Calu3 (cell line): ENCODE measurements at regions not wholly inside any gene's neighbourhood (a gene's known extent, or its start where the extent isn't known, plus 50 kb on each side); places are given as distances from the start of the nearest gene placed in this dataset.
"Not testable (repeated sequence)": the region's sequence is repeated elsewhere in the genome, so short reads cannot be mapped to it uniquely, and the experiment has no call there.

ENCODE experiments used
- BruUV-seq: library from RNA; stranded (reverse); fragments of 400-500 nt; replicated peaks from 2 replicates; lab custom pipeline; 2021; lab: Mats Ljungman, UMichigan
- CTCF ChIA-PET: fragments of 300-600 bp; sonication (Branson Sonifier 250); formaldehyde crosslinking; loops from one replicate; lab custom pipeline; 2022; ENCODE audit warnings: antibody characterized with exemption; lab: Charles Lee
- DNase-seq: peaks from one replicate; pipeline ENCODE4 v3.0.0; 2022
- H3K27ac Mint-ChIP-seq: one replicate; pipeline ENCODE4 v1.8.0; 2022; ENCODE audit warnings: mixed read lengths; ENCODE audit not compliant: unreplicated experiment
- H3K27me3 Mint-ChIP-seq: one replicate; pipeline ENCODE4 v1.8.0; 2022; ENCODE audit warnings: mixed read lengths; ENCODE audit not compliant: unreplicated experiment
- H3K36me3 Mint-ChIP-seq: one replicate; pipeline ENCODE4 v1.8.0; 2022; ENCODE audit warnings: mild to moderate bottlenecking, moderate library complexity, mixed read lengths; ENCODE audit not compliant: insufficient read depth, unreplicated experiment
- H3K4me1 Mint-ChIP-seq: one replicate; pipeline ENCODE4 v1.8.0; 2022; ENCODE audit warnings: mild to moderate bottlenecking, low read depth, mixed read lengths; ENCODE audit not compliant: unreplicated experiment
- H3K4me3 Mint-ChIP-seq: one replicate; pipeline ENCODE4 v1.8.0; 2022; ENCODE audit warnings: mild to moderate bottlenecking, low read depth, moderate library complexity, mixed read lengths; ENCODE audit not compliant: unreplicated experiment
- H3K9me3 Mint-ChIP-seq: one replicate; pipeline ENCODE4 v1.8.0; 2022; ENCODE audit warnings: low read depth, mixed read lengths; ENCODE audit not compliant: unreplicated experiment
- intact Hi-C: fragments of 100-400 bp; cut with micrococcal nuclease; formaldehyde crosslinking; loops from one replicate; pipeline ENCODE4 v1.10.0; 2022; ENCODE audit not compliant: unreplicated experiment
- TF ChIP-seq, protein P1 (sequence below): fragments of 200-600 bp; IDR thresholded peaks from one replicate; pipeline ENCODE4 v1.8.0; 2022; ENCODE audit warnings: antibody characterized with exemption; ENCODE audit not compliant: unreplicated experiment

DNA sequence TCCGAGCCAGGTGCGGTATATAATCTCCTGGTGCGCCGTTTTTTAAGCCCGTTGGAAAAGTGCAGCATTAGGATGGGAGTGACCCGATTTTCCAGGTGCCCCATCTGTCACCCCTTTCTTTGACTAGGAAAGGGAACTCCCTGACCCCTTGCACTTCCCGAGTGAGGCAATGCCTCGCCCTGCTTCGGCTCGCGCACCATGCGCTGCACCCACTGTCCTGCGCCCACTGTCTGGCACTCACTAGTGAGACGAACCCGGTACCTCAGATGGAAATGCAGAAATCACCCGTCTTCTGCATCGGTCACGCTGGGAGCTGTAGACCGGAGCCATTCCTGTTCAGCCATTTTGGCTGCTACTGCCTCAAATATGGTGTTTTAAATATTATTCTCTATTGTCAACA, 198.0 kb downstream of the MEIS1 start:
- DNase-seq, BruUV-seq, intact Hi-C loops, H3K27me3 Mint-ChIP-seq, H3K4me1 Mint-ChIP-seq, H3K27ac Mint-ChIP-seq, H3K9me3 Mint-ChIP-seq, H3K4me3 Mint-ChIP-seq, H3K36me3 Mint-ChIP-seq, CTCF ChIA-PET: not testable (repeated sequence)

DNA sequence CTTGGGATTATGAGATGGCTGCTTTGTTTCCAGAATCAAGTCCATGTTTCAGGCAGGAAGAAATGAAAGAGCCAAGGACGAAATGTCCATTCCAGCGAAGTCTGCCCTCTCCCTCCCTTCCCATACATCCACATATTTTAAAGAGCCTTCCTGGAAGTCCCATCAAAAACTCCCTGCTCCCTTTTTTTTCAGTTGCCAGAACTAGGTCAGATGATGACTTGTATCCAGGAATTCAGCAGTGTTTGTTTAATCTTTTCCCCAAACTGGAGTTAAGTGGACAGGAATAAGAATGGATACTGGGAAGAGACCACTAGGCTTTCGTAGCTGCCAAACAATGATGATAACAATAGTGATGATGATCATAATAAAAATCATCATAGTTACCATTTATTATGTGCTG, 198.7 kb downstream of the MEIS1 start:
- no peak overlapping the region for H3K27ac Mint-ChIP-seq
- TF ChIP-seq, protein P1, sequence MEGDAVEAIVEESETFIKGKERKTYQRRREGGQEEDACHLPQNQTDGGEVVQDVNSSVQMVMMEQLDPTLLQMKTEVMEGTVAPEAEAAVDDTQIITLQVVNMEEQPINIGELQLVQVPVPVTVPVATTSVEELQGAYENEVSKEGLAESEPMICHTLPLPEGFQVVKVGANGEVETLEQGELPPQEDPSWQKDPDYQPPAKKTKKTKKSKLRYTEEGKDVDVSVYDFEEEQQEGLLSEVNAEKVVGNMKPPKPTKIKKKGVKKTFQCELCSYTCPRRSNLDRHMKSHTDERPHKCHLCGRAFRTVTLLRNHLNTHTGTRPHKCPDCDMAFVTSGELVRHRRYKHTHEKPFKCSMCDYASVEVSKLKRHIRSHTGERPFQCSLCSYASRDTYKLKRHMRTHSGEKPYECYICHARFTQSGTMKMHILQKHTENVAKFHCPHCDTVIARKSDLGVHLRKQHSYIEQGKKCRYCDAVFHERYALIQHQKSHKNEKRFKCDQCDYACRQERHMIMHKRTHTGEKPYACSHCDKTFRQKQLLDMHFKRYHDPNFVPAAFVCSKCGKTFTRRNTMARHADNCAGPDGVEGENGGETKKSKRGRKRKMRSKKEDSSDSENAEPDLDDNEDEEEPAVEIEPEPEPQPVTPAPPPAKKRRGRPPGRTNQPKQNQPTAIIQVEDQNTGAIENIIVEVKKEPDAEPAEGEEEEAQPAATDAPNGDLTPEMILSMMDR = no peak
- no peak for DNase-seq
- no peaks in the 10 kb centered on the region for H3K27me3 Mint-ChIP-seq
- H3K9me3 Mint-ChIP-seq = peaks cover 6% of the 10 kb centered on the region
- no peaks in the 10 kb centered on the region for H3K36me3 Mint-ChIP-seq
- H3K4me1 Mint-ChIP-seq = no peaks in the 10 kb centered on the region
- intact Hi-C loops = no loop called here
- CTCF ChIA-PET = no interaction called here
- H3K4me3 Mint-ChIP-seq = no peak overlapping the region
- BruUV-seq = no TSS peak

DNA sequence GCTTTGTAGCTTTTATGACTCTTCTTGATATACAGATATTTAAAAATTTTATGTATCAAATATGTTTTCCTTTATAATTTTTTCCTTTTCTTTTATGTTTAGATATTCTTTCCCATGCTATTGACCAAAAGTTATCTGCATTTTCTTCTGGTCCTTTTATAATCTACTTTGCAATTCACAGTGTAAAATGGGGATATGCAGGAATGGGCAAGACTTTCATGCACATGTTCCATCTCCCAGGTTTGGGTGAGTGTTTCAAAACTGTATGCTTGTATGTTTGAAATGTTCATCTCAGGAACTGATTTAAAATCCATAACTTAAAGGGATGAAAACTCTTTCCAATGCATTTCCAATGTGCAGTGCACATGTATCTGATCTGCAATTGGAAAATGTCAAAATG, 199.9 kb downstream of the MEIS1 start:
- no peak for DNase-seq
- TF ChIP-seq, protein P1 = no peak
- Mint-ChIP-seq H3K4me3 (no peak overlapping the region), H3K36me3 (no peaks in the 10 kb centered on the region), H3K9me3 (peaks cover 5% of the 10 kb centered on the region), H3K4me1 (no peaks in the 10 kb centered on the region), H3K27me3 (no peaks in the 10 kb centered on the region), H3K27ac (no peak overlapping the region)
- intact Hi-C loops = no loop called here
- CTCF ChIA-PET = no interaction called here
- no TSS peak for BruUV-seq

DNA sequence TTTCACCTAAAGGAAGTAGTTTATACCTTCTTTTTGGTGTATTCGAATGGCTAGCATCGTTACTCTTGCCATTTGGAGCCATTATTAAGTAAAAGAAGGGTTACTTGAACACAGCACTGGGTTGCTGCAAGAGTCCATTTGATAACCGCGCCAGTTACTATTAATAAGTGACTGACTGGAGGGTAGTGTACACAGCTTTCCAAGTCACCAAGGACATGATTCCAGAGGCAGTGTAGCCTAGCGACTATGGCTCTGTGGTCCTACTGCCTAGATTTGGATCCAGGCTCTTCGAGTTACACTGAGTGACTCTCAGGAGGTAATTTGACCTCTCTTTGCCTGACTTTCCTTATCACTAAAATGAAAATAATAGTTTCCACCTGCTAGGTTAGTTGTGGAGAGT, 206.8 kb downstream of the MEIS1 start:
- Mint-ChIP-seq H3K4me3 (no peak overlapping the region), H3K36me3 (no peaks in the 10 kb centered on the region), H3K27me3 (no peaks in the 10 kb centered on the region), H3K4me1 (no peaks in the 10 kb centered on the region), H3K27ac (no peak overlapping the region), H3K9me3 (peaks cover 2% of the 10 kb centered on the region)
- intact Hi-C loops = no loop called here
- CTCF ChIA-PET = no interaction called here
- no peak for DNase-seq
- TF ChIP-seq, protein P1 = no peak
- BruUV-seq = no TSS peak

DNA sequence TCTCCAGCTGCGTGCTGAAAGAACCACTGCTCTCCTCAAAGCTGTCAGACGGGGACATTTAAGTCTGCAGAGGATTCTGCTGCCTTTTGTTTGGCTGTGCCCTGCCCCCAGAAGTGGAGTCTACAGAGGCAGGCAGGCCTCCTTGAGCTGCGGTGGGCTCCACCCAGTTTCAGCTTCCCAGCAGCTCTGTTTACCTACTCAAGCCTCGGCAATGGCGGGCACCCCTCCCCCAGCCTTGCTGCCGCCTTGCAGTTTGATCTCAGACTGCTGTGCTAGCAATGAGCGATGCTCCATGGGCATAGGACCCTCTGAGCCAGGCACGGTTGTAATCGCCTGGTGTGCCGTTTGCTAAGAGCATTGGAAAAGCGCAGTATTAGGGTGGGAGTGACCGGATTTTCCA, 213.2 kb downstream of the MEIS1 start:
- H3K4me3 Mint-ChIP-seq = peak overlapping the region; percentile 57
- H3K36me3 Mint-ChIP-seq = not testable (repeated sequence)

More for the DNA sequence above, 213.2 kb downstream of the MEIS1 start:
- H3K27me3 Mint-ChIP-seq, H3K9me3 Mint-ChIP-seq, intact Hi-C loops, BruUV-seq, H3K27ac Mint-ChIP-seq, CTCF ChIA-PET, H3K4me1 Mint-ChIP-seq: not testable (repeated sequence)
- DNase-seq = peak; percentile 4
